Chondrocyte (in vitro differentiated cells): ENCODE measurements at regions not wholly inside any gene's neighbourhood (a gene's known extent, or its start where the extent isn't known, plus 50 kb on each side); places are given as distances from the start of the nearest gene placed in this dataset.

ENCODE experiments used
- DNase-seq: peaks from one replicate; pipeline ENCODE4 v3.0.0; 2021; ENCODE audit warnings: mixed read lengths, low spot score
- H3K27ac Mint-ChIP-seq: one replicate; pipeline ENCODE4 v1.8.0; 2021; ENCODE audit warnings: mild to moderate bottlenecking, moderate library complexity, mixed read lengths; ENCODE audit not compliant: unreplicated experiment
- H3K27me3 Mint-ChIP-seq: 2 replicates; pipeline ENCODE4 v1.8.0; 2021; ENCODE audit warnings: low read depth, mixed read lengths
- H3K36me3 Mint-ChIP-seq: 2 replicates; pipeline ENCODE4 v1.8.0; 2021; ENCODE audit warnings: low read depth, mixed read lengths
- H3K4me1 Mint-ChIP-seq: 2 replicates; pipeline ENCODE4 v1.8.0; 2021; ENCODE audit warnings: low read depth, mild to moderate bottlenecking, mixed read lengths
- H3K4me3 Mint-ChIP-seq: one replicate; pipeline ENCODE4 v1.8.0; 2021; ENCODE audit warnings: mild to moderate bottlenecking, moderate library complexity, mixed read lengths; ENCODE audit not compliant: unreplicated experiment
- H3K9me3 Mint-ChIP-seq: 2 replicates; pipeline ENCODE4 v1.8.0; 2021; ENCODE audit warnings: low read depth, mixed read lengths
- CTCF ChIP-seq: fragments of 200-600 bp; sonication (generic); IDR thresholded peaks from 2 replicates; pipeline ENCODE4 v1.5.0; 2021; ENCODE audit warnings: antibody characterized with exemption, mild to moderate bottlenecking, moderate library complexity

GRCh38 chr20:22808628-22809027 is 224.3 kb upstream of the FOXA2 start:
- H3K27me3 Mint-ChIP-seq = no peaks in the 10 kb centered on the region
- no peaks in the 10 kb centered on the region for H3K36me3 Mint-ChIP-seq
- no peak for TF ChIP-seq CTCF
- H3K4me3 Mint-ChIP-seq = no peak overlapping the region
- DNase-seq = no peak
- no peaks in the 10 kb centered on the region for H3K9me3 Mint-ChIP-seq
- no peak overlapping the region for H3K27ac Mint-ChIP-seq
- H3K4me1 Mint-ChIP-seq = peaks cover 7% of the 10 kb centered on the region

GRCh38 chr20:22810030-22810429 is 225.1 kb upstream of the SSTR4 start:
- Mint-ChIP-seq H3K27ac (no peak overlapping the region), H3K9me3 (no peaks in the 10 kb centered on the region)
- DNase-seq = no peak

GRCh38 chr20:22810626-22811569 is 224.2 kb upstream of the SSTR4 start:
- Mint-ChIP-seq H3K9me3 (no peaks in the 10 kb centered on the region), H3K36me3 (no peaks in the 10 kb centered on the region)

More at GRCh38 chr20:22810030-22810429, 225.1 kb upstream of the SSTR4 start:
- no peaks in the 10 kb centered on the region for H3K36me3 Mint-ChIP-seq
- no peaks in the 10 kb centered on the region for H3K27me3 Mint-ChIP-seq
- no peak overlapping the region for H3K4me3 Mint-ChIP-seq
- TF ChIP-seq CTCF = no peak
- peaks cover 16% of the 10 kb centered on the region for H3K4me1 Mint-ChIP-seq

GRCh38 chr20:22814471-22815205 is 220.5 kb upstream of the SSTR4 start:
- Mint-ChIP-seq H3K27ac (no peak overlapping the region), H3K27me3 (no peaks in the 10 kb centered on the region), H3K4me1 (peaks cover 13% of the 10 kb centered on the region), H3K9me3 (no peaks in the 10 kb centered on the region), H3K36me3 (no peaks in the 10 kb centered on the region), H3K4me3 (no peak overlapping the region)
- no peak for TF ChIP-seq CTCF
- DNase-seq = no peak

More at GRCh38 chr20:22810626-22811569, 224.2 kb upstream of the SSTR4 start:
- TF ChIP-seq CTCF = no peak
- no peak for DNase-seq
- H3K27me3 Mint-ChIP-seq = no peaks in the 10 kb centered on the region
- peaks cover 13% of the 10 kb centered on the region for H3K4me1 Mint-ChIP-seq
- no peak overlapping the region for H3K4me3 Mint-ChIP-seq
- no peak overlapping the region for H3K27ac Mint-ChIP-seq

GRCh38 chr20:22815206-22815551 is 219.9 kb upstream of the SSTR4 start:
- DNase-seq = no peak
- Mint-ChIP-seq H3K4me3 (no peak overlapping the region), H3K4me1 (peaks cover 13% of the 10 kb centered on the region), H3K36me3 (no peaks in the 10 kb centered on the region), H3K27me3 (no peaks in the 10 kb centered on the region), H3K27ac (no peak overlapping the region), H3K9me3 (no peaks in the 10 kb centered on the region)
- TF ChIP-seq CTCF = no peak
